ENCODE measurements at regions not wholly inside any gene's neighbourhood (a gene's known extent, or its start where the extent isn't known, plus 50 kb on each side); places are given as distances from the start of the nearest gene placed in this dataset.
"Not testable (repeated sequence)": the region's sequence is repeated elsewhere in the genome, so short reads cannot be mapped to it uniquely, and the experiment has no call there.

GRCh38 chr16:87043231-87044031 lies 273.8 kb downstream of the C16orf95 start:
- no peak for DNase-seq

DNA sequence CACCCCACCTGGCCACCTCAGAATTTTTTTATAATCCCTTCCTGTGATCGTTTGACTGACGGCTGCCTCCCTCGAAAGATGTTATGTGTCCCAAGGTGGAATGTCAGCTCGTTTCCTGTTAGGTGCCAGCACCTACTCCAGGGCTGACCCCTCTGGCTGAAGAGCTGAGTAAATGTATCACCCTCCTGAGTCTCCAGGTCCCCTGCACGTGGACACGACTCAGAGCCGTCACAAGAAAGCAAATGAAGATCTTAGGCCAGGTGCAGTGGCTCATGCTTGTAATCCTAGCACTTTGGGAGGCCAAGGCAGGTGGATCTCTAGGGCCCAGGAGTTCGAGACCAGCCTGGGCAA lies 273.2 kb downstream of the C16orf95 start:
- DNase-seq: no peak

GRCh38 chr16:87044829-87045228 lies 272.4 kb downstream of the C16orf95 start:
- no peak for DNase-seq

GRCh38 chr16:87045466-87046216 lies 271.6 kb downstream of the C16orf95 start:
- no peak for DNase-seq

GRCh38 chr16:87046235-87046634 lies 271.0 kb downstream of the C16orf95 start:
- DNase-seq: no peak

DNA sequence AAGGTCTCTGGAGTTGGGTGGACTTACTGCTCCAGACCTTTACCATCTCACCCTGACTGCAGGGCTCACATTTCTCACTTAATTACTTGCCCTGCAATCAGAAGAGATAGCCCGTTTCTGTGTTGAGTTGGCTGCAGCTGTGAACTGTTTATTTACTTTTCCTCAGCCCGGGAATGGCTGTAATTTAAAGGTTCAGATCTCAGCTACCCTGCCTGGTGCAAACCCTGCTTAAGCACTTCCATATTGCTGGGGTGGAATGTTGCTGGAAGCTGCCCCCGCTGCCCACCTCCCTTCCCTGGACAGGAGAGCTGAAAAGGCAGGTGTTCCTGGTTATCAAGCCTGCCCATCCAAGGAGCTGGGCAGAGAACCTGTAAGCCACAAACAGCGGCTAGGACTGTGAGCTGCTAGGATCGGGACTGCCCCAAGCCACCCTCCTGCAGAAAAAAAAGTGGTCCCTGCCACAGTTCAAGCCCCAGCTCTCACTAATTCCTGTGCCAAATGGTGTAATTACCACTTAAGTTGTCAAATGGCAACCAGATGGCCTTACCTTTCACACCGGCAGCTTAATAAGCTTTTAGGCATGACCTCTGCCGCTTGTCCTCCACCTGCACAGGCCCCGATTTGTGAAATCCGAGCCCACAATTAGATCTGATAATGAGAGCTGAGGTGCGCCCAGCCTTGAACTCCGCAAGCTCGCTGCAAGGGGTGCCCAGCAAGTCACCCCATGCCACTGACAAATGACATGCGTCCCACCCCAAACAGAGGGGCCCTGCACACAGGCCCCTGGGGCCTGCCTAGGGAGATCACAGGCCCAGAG lies 269.8 kb downstream of the C16orf95 start:
- no peak for DNase-seq

DNA sequence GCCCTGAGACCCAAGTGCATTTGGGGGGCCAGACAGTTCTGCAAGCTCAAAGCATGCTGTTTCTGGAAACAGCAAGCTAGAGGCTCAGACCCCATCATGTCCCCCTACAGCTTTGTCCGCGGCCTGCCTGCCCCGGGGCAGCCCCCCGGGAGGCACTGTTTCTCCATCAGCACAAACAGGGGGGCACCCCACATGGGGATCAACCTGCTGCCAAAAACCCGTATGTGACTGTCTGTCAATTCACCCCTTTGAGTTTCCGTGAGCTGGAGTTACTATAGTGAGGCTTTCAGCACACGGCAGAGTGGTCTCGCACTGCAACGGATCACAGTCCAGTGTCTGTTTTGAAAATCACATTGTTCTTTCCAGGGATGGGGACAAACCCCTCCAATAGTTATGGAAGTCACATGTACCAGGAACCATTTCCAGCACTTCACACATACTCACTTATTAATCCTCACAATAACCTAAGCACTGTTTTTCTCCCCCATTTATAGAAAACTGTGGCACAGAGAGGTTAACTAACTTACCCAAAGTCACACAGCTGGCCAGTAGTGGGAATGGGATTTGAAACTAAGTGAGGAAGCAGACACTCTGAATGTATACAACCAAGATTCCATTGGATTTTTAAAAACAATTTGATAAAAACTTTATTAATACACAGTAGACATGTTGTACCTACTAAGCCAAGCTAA lies 269.0 kb downstream of the C16orf95 start:
- no peak for DNase-seq

DNA sequence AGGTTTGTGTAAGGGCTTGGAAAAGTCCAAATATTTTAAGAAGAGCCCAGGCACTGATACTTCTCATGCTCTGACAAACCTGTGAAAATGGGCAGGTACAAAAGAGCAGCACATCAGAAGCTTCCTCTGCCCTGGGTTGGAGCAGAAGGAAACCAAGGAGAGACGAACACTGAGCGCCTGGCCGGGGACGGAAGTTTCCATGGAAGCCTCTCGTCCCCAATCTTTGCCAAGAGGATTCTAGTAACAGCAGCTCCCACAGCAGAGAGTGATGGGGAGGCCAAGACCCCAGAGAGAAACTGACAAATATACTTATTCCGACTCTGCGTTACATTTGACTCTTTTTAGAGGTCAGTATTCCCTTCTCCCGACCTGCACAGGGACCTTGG lies 268.5 kb downstream of the C16orf95 start:
- DNase-seq: no peak

DNA sequence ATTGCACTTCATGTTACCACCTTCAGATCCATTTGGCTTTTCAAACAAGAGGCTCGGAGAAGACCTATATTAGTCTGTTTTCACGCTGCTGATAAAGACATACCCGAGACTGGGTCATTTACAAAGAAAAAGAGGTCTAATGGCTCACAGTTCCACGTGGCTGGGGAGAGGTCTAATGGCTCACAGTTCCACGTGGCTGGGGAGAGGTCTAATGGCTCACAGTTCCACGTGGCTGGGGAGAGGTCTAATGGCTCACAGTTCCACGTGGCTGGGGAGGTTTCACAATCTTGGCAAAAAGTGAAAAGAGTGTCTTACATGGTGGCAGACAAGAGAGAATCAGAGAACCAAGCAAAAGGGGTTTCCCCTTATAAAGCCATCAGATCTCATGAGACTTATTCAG lies 268.0 kb downstream of the C16orf95 start:
- DNase-seq: not testable (repeated sequence)

GRCh38 chr16:87050142-87050541 lies 267.1 kb downstream of the C16orf95 start:
- DNase-seq: no peak

DNA sequence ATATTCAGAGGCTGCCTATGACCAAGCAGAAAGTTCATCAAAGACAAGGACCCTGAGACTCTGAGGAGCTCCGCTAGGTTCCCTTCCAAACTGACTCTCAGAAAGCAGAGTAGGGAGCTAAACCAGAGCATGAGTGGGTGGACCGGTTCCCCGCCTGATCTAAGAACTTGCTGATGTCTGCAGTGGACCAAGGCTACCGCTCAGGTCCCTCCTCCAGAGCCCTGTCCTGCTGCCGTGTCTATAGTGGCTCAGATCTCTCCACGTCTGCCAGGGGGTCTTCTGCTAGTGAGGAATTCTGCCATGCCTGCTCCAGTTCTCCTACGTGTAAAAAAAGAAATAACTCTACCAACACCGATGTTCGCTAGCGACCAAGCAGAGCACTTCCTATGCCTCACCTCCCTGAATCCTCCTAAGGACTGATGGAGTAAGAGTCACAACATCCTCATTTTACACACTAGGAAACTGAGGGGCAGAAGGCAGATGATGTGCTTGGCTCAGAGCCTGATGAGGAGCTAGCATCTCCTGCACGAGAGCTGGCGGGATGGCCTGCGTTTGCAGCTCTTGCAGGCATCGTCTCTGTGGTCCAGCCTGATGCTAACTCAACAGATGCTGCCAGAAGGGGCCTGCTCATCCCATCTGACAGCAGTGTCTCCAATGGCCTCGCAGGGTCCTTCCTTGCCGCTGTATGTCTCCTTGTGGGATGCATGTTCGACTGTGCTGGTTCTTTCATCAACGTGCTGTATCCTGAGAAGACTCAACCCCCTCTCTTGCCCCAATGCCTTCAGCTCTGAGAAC lies 265.5 kb downstream of the C16orf95 start:
- no peak for DNase-seq

GRCh38 chr16:87052506-87052905 lies 264.7 kb downstream of the C16orf95 start:
- DNase-seq: no peak

DNA sequence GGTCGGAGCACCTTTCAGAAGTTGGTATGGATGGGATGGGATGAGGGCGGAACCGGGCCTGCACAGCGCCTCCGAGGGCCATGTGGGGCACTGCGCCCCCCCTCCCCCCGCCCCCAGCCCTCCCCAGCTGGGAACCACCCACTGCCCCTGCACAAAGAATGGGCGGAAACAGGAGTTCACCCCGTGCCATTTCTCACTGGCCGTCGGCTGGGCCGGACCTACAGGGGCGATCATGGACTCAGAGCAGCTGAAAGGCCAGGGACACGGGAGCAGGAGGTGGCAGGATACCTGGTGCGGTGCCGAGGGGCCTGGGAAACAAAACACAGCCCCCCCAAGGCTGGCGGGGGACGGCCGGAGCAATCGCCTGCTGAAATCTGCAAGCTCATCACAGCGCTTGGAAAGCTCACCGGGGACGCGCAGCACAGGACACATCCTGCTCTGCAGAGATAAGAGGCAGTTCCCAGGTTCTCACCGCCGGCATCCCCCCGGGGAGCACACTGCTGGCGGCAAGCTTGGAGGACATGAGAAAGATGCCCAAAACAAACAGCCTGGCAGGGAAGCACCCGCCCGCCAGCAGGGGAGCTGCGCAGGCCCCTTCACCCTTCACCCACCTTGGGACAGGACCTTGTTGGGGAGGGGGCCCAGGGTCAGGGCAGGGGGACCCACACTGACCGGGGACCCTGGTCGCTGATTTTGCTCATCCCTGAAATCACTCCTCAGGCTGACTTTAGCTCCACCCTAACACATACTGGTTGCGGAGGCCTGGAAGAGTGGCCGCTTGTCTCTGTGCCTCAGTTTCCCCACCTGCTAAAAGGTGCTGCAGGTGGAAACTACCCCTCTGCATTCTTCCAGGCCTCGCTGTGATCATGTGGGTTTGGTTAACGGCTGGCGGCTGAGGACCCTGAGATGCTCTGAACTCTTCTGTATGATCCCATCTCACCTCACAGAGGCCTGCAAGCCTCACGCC lies 263.9 kb downstream of the C16orf95 start:
- DNase-seq: no peak

DNA sequence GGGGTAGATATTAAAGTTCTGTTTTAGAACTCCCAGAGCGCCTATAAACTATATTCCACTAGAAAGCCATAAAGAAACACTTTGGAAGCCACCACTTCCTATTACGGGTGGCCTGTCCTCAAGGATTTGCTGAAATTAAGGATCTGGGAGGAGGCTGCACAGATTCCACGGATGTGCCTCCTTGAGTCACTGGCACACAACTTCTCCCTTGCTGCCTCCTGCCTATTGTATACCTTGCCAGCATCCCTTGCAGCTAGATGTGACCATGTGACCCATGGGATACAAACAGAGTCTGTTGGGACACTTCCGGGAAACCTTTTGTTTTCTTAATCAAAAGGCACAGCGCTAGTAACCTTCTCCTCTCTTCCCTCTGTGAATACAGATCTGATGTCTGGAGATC lies 263.0 kb downstream of the C16orf95 start:
- DNase-seq: no peak

DNA sequence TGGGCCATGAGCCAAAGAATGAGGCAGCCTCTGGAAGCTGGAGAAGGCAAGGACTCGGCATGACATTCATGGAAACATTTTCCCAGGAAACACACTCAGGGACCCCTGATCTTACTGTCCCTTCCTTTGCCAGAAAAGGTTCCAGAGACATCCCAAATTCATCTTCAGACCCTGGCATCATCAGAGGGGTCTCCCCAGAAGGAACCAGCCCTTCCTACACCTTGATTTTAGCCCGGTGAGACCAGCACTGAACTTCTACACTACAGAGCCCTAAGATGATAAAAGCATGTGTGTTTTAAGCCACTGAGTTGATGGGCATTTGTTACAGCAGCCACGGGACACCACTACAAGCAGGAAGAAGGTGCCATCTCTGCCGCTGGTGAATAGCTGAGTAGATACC lies 262.3 kb downstream of the C16orf95 start:
- DNase-seq: no peak

- no peak for DNase-seq
Observed at GRCh38 chr16:87056083-87056482, 261.1 kb downstream of the C16orf95 start.

DNA sequence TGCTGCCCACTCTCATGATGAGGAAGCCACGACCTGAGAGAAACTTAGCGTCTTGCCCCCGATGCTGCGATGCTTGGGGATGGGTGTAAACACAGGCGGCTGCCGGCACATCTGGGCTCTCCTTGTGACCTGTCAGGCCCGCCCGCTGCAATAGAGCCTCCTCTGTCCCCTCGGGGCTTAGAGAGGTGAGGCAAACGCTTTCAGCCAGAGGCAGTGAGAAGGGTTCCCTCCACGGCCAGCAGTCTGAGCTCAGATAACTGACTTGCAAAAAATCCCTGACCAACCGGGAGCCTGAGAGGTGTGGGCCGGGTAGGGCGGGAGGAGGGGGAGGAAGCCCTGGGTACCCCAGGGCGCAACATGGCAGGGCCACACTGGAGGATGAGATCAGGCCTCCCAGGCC lies 260.6 kb downstream of the C16orf95 start:
- DNase-seq: no peak

- DNase-seq: no peak
Observed at GRCh38 chr16:87057211-87057881, 259.8 kb downstream of the C16orf95 start.

GRCh38 chr16:87057951-87058560 lies 259.1 kb downstream of the C16orf95 start:
- DNase-seq: no peak

DNA sequence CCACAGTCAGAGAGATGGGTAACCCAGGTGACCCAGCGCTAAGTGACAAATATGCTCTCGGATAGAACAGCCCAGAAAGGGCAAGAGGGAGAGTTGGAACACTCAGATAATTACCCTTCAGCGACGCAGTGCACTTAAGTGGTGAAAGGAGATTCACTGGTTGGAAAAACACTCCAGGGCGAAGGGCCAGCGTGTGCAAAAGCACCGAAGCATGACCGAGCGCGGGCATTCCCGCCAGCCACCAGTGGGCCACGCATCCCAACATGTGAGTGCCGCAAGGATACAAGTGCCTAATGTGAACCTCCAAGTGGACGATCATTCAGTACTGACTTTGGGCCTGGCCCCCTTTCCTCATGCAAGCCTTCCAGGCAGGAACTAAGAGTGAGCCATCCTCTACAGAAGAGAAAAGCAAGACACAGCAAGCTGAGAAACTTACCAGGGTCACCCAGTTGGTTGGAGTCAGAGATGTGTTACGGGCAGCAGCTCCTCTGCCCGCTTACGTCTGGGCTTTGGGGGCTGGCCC lies 258.4 kb downstream of the C16orf95 start:
- DNase-seq: no peak

Data from SHP77 treated with DMSO at 0.1 percent for 48 hours (cell line).